ENCODE measurements at regions not wholly inside any gene's neighbourhood (a gene's known extent, or its start where the extent isn't known, plus 50 kb on each side); places are given as distances from the start of the nearest gene placed in this dataset.
A peak's percentile ranks its signal among the peaks of the same experiment; 100 is the strongest.

DNA sequence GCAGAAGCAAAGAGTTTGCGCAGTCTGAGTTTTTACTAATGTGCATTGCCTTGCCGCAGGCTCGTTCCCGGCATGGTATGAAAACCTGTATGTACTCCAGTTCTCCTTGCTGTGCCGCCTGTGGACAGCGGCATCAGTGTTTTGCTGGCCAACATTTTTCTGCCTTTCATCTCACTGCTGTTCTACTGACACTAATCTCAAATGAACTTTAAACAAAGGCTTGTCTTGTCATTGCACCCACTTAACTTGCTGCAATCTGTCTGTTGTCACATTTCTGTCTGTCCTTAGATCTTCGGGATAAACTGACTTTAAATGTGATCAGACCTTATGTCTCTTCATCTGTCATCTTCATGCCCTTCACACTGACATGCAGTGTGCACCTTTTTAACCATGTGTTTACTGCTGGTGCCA, 71.7 kb upstream of the ZNRF2 start:
- no peak for DNase-seq (ENCODE audit: low read depth)

GRCh38 chr7:30213637-30214036, 70.8 kb upstream of the ZNRF2 start:
- DNase-seq (ENCODE audit: low read depth), result no peak

DNA sequence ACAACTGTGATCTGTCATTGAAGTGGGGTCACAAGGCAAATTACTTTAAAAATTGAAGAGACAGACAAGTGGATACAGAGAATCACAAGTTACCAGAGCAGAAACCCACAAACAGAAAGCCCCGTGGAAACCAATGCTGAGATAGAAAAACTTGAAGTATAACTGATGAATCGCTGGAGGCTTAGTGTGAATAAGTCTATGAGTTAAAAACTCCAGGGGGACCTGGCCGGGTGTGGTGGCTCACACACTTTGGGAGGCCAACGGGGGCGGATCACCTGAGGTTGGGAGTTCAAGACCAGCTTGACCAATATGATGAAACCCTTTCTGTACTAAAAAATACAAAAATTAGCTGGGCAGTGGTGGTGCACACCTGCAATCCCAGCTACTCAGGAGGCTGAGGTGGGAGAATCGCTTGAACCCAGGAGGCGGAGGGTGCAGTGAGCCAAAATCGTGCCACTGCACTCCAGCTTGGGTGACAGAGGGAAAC, 69.7 kb upstream of the ZNRF2 start:
- no peak for DNase-seq (ENCODE audit: low read depth)

- no peak for DNase-seq (ENCODE audit: low read depth)
These were observed 62.6 kb upstream of the ZNRF2 start for GRCh38 chr7:30221764-30222163.

DNA sequence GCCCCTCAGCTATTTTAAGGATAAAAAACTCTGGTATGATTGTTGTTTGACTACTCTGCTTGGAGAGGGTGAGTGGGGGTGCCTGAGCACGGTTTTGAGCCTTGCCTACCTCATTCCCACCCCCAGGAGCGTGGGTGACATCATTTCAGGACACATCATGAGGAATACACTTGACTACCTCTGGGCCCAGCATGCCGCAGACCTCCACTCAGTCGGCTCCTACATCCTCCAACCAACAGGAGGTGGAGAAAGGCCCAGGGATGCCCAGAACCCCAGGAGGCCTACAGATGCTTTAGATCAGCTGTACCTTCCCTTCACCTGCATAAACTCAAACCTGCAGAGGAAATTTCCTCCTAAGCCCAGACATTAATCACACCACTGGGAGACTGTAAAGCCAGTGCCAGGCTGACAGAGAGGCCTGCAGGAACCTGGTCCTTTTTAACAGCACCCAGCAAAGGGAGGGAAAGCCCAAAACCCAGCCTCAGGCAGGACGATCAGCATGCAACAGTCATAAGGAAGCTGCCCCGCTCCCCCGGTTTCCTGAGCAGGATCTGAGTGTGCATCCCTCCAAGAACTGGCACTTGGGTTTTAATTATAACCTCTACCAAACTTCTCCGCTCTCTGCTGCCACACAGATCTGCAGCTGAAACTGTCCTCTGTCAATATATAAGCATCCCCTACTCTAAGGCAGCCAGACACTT, 61.7 kb upstream of the ZNRF2 start:
- DNase-seq (ENCODE audit: low read depth), result no peak

DNA sequence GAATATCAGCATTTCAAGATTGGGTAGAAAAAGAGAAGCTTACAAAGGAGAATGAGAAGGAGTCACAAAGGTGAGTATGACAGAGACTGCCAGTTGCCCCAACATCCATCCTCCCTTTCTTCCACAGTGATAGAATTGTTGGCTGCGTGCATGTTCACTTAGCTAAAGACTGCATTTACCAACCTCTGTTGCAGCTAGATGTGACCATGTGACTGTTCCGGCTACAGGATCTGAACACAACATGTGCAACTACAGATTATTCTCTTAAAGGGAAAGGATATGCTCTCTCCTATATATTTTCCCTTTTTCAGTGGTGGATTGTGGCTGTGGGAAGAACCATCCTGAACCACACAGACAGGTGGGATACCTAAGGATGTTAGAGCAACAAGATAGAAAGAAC, 60.5 kb upstream of the ZNRF2 start:
- DNase-seq (ENCODE audit: low read depth), result no peak

- DNase-seq (ENCODE audit: low read depth), result peak; percentile 59
These were observed 59.8 kb upstream of the ZNRF2 start for GRCh38 chr7:30224511-30225062.

DNA sequence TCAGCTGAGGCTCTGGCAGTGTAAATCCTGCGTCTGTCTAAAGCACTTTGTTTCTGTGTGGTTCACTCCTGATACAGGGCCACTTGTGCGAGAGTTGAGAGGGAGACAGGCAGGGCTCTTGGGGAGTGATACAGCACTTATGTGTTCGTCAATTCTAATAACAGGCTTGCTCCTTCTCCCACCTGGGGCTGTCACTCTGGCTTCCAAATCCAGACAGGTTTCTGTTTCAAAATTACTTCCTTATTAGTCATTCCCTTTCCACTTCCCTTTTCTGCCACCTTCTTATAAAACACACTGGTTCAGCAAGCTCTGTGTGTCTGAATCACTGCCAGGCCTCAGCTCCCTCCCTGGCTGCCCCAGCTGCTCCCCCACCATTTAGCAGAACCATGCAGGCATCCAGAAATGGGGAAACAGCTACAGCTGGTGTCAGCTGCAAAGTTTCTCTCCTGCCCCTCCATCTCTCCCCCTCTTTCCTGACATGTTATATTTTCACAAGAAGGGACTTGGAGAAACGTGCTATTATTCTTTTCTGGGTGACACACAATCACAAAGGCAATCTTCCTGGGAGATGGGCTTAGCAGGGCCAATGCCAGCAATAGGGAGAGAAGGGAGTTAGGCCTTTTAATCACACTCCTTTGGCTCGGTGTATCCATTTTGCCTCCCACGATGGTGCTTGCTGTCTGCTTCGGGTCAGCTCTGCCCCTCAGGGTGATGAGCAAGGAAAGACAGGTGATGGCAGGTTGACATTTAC, 58.4 kb upstream of the ZNRF2 start:
- DNase-seq (ENCODE audit: low read depth), result peak; percentile 40

DNA sequence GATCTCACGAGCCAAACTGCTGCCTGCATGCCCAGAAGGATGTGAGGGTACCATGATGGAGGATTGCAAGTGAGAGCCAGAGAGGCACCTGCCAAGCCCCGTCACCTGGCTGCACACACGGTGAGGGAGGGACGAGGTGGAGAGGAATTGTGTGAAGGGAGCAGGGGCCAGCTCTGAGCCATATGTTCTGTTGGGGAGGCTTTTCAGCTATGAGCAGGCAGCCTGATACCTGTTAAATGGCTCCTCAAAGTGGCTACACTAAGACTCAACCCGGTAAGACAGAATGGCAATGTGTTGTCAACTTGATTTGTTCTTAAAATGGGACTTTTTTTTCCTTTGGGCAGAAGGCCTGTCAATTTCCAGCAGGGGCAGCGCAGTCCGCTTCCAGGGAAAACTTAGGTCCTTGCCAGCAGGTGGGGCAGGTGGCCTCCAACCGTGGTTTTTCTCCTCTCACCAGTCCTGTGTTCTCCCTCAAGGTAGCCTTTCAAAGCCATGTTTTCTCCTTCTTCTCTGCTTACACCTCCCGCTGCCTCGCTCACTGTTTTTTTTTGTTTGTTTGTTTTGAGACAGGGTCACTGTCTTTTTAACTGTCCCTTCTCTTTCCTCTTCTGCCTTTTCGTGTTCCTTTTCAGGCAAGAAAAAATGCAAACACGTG, 57.7 kb upstream of the ZNRF2 start:
- DNase-seq (ENCODE audit: low read depth), result no peak

DNA sequence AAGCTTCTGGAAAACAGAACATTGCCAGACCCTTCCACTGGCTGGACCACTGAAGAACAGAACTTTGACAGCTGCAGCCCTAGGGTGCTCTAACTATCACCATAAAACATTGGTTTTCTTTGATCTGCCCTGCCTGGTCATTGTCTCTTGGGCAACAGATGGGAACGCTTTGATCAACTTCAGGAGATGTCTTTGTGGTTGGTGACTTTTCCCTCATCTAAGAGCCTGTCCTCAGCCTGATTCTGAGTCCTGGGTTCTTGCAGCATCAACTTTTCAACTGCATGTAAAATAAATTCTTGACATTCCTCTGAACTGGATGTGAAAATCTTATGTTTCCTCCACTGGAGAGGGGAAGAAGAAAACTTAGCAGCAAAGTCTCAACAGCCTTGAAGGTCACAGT, 53.1 kb upstream of the ZNRF2 start:
- no peak for DNase-seq (ENCODE audit: low read depth)

DNA sequence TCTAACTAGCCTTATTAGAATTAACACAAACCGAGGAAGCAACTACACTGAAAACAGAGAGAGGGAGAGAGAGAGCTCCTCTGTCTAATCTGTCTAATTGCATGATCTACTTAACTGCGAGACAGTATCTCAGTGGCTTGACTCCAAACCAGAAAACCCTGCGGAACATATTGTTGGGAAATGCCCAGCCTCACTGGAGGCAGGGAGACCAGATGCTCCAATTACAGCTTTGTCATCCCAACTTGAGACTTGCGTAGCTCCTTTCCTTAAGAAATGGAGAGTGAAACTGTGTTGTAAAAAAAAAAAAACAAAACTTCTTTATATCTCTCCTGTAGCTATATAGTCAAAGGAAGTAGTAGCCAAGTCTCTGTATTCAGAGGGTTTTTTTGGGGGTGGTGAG, 52.0 kb upstream of the ZNRF2 start:
- DNase-seq (ENCODE audit: low read depth), result no peak
